ENCODE measurements at regions not wholly inside any gene's neighbourhood (a gene's known extent, or its start where the extent isn't known, plus 50 kb on each side); places are given as distances from the start of the nearest gene placed in this dataset.
"Not testable (repeated sequence)": the region's sequence is repeated elsewhere in the genome, so short reads cannot be mapped to it uniquely, and the experiment has no call there.

GRCh38 chr5:135177591-135177990, 143.6 kb upstream of the PITX1 start:
- DNase-seq: no peak

- DNase-seq: no peak
Observed at GRCh38 chr5:135176991-135177390, 143.0 kb upstream of the PITX1 start.

GRCh38 chr5:135174315-135175096, 140.5 kb upstream of the PITX1 start:
- DNase-seq: no peak

- no peak for DNase-seq
Observed at GRCh38 chr5:135173662-135174290, 139.7 kb upstream of the PITX1 start.

- no peak for DNase-seq
Observed at GRCh38 chr5:135172718-135173117, 138.7 kb upstream of the PITX1 start.

GRCh38 chr5:135171336-135171735, 137.3 kb upstream of the PITX1 start:
- DNase-seq: no peak

GRCh38 chr5:135170500-135170899, 136.5 kb upstream of the PITX1 start:
- DNase-seq: no peak

GRCh38 chr5:135169753-135170152, 135.7 kb upstream of the PITX1 start:
- DNase-seq: no peak

- no peak for DNase-seq
Observed at GRCh38 chr5:135167634-135168033, 133.6 kb upstream of the PITX1 start.

GRCh38 chr5:135164873-135165614, 131.0 kb upstream of the PITX1 start:
- not testable (repeated sequence) for DNase-seq

- DNase-seq: no peak
Observed at GRCh38 chr5:135163964-135164363, 129.9 kb upstream of the PITX1 start.

GRCh38 chr5:135163391-135163790, 129.4 kb upstream of the PITX1 start:
- no peak for DNase-seq

- no peak for DNase-seq
Observed at GRCh38 chr5:135162661-135163265, 128.7 kb upstream of the PITX1 start.

- no peak for DNase-seq
Observed at GRCh38 chr5:135161221-135161620, 127.2 kb upstream of the PITX1 start.

GRCh38 chr5:135160036-135160675, 126.1 kb upstream of the PITX1 start:
- DNase-seq: no peak

- DNase-seq: no peak
Observed at GRCh38 chr5:135159626-135160025, 125.6 kb upstream of the PITX1 start.

- DNase-seq: no peak
Observed at GRCh38 chr5:135158982-135159381, 125.0 kb upstream of the PITX1 start.

GRCh38 chr5:135158314-135158697, 124.3 kb upstream of the PITX1 start:
- DNase-seq: no peak

GRCh38 chr5:135157421-135158313, 123.6 kb upstream of the PITX1 start:
- no peak for DNase-seq

- DNase-seq: no peak
Observed at GRCh38 chr5:135156715-135157404, 122.8 kb upstream of the PITX1 start.

- no peak for DNase-seq
Observed at GRCh38 chr5:135156337-135156714, 122.3 kb upstream of the PITX1 start.
